Fibroblast of the aortic adventitia (primary cell): ENCODE measurements at regions not wholly inside any gene's neighbourhood (a gene's known extent, or its start where the extent isn't known, plus 50 kb on each side); places are given as distances from the start of the nearest gene placed in this dataset.

ENCODE experiments used
- DNase-seq: peaks from one replicate; pipeline ENCODE4 v3.0.0-alpha.2; 2010; ENCODE audit warnings: low read depth
- H3K4me3 ChIP-seq: 2 replicates; pipeline ENCODE4 v1.5.1; 2011; ENCODE audit warnings: low read depth, mild to moderate bottlenecking, control low read depth, low read length, moderate library complexity
- TF ChIP-seq, protein P1 (sequence below): IDR thresholded peaks from 2 replicates; pipeline ENCODE4 v1.5.1; 2011; ENCODE audit warnings: mild to moderate bottlenecking, low read length, control low read depth, inconsistent platforms; ENCODE audit not compliant: insufficient read depth

DNA sequence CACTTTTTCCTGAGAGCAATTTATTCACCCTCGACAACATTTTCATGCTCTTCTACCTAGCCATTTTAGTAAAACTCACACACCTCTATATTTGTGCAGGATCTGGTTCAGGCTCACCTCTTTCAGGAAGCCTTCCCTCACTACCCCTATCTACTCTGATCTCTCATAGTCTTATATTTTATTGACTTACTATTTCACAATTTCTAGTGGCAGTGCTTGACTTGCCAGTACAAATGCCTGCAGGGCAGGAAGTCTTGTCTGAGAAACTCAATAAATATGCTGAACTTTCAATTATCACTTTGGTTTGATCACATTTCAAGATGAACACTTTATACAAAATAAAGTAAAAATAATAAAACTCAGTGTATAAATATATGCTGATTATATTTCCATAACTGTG, 226.8 kb downstream of the CETN3 start:
- no peak for DNase-seq
- TF ChIP-seq, protein P1, sequence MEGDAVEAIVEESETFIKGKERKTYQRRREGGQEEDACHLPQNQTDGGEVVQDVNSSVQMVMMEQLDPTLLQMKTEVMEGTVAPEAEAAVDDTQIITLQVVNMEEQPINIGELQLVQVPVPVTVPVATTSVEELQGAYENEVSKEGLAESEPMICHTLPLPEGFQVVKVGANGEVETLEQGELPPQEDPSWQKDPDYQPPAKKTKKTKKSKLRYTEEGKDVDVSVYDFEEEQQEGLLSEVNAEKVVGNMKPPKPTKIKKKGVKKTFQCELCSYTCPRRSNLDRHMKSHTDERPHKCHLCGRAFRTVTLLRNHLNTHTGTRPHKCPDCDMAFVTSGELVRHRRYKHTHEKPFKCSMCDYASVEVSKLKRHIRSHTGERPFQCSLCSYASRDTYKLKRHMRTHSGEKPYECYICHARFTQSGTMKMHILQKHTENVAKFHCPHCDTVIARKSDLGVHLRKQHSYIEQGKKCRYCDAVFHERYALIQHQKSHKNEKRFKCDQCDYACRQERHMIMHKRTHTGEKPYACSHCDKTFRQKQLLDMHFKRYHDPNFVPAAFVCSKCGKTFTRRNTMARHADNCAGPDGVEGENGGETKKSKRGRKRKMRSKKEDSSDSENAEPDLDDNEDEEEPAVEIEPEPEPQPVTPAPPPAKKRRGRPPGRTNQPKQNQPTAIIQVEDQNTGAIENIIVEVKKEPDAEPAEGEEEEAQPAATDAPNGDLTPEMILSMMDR, result no peak
- H3K4me3 ChIP-seq, result no peak overlapping the region

DNA sequence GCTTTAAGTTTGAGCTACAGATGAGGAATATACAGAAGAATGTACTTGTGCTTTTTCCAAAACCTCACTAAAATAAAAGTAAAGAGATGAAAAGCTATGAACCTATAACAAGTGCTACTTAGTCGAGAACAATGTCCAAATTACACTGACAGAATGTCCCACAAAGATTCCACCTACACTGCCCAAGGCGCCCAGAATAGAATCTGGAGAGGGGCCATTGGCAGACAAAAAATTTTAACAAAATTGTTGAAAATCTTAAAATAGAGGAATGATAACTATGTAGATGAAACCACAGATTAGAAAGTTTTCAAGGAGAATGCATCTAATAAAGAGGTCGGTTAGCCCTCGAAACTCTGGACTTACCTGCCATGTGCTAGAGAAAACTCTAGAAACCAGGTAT, 235.3 kb downstream of the CETN3 start:
- no peak overlapping the region for H3K4me3 ChIP-seq
- peak; percentile 9 for DNase-seq
- TF ChIP-seq, protein P1, result no peak

DNA sequence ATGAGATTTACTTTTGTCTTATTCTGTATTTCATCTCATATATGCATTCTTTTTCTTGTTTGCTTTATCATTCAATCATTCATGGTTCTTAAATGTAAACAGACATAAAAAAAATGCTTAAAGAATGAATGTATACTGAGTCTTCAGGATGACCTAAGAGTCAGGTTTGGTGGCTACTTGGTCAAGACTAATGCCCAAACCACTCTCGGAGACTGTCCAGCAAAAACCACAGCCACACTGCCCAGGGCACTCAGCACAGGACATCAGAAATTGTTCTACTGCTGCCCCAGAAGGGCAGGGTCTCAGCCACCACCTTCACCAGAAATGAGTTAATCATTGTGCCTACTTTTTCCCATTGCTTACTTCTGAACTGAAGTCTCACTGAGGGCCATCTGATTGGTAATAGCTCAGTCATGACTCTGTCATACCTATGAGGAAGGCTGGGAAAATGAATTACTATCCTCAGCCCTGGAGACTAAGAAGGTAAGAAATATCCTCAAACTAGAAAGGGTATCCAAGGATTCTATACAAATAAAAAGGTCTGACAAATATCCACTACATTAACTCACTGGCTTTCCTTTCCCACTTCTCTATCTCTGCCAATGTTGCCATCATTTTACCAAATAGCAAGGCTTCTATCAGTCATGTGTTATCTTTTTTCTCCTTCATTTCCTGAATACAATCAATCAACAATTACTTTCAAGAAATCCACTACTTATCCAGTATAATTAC, 236.1 kb downstream of the CETN3 start:
- DNase-seq, result peak; percentile 26
- H3K4me3 ChIP-seq, result no peak overlapping the region
- TF ChIP-seq, protein P1, result no peak

DNA sequence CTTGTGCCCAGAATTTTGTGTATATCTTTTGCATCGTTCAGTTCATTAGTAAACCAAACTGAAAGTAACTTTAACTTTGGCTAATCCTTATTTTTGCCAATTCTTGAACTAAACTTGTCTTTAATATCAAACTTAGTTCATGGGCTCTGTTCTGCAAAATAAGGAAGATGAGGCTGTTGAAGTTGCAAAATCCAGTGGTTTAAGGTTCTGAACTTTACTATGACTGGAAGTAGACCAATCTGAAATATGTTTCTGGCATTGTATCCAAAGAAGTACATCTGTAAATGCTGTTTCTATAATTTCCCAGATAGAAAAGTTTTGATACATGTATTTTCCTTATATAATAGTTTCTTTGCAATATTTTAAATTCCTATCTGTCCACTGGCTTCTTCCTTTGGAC, 238.1 kb downstream of the CETN3 start:
- peak; percentile 29 for DNase-seq
- no peak overlapping the region for H3K4me3 ChIP-seq
- TF ChIP-seq, protein P1, result no peak

DNA sequence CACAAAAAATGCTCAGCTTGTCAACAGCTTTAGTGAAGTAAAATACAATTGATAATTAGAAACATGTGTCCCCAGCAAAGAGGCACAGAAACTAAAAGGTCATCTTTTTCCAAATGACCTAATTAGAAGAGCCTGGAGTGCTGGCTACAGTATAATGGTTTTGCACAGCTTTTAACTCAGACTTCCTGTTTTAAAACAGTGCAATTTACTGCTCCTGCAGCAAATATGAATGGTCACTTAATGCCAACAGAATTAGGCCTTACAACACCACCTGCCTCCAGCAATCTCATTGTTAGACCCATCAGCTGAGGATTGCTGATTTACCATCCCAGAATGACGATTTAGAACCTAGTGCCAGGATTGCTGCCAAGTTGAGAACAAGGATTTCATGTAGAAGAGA, 239.3 kb downstream of the CETN3 start:
- TF ChIP-seq, protein P1, result no peak
- peak; percentile 9 for DNase-seq
- H3K4me3 ChIP-seq, result no peak overlapping the region

DNA sequence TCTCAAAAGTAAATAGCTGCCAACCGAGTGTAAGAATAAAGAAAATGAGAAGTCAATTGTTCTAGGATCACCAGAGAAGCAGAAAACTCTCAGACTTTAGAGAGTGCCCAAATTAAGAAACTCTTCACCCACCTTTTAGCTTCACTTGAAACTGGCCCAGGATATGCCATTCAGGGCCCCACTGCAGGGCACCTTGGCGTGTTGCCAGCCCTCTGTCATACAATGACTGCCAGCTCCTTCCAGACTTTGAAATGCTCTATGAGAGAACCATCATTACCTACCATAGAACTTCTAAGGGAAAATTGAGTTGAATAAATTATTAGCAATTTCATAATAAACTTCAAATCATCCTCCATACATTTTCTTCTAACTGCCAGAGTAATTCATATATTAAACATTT, 240.5 kb downstream of the CETN3 start:
- H3K4me3 ChIP-seq, result no peak overlapping the region
- TF ChIP-seq, protein P1, result no peak
- DNase-seq, result no peak

DNA sequence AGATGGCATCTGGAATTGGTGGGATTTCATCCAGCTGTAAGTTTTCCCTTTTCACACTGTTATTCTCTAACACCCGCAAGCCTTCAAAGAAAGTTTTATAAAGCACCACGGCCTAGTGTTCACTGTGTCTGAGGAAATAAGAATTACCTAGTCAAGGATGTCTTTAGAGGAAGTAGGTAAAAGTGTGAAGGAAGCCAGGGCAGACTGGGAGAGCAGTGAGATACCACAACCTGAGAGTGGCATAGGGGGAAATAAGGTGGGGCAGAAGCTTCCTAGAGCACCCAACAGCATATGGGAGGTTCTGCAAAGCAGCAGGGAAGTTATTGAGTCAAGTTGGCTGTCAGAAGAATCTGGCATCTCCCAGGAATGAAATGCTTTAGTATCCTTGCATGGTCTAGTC, 241.2 kb downstream of the CETN3 start:
- no peak for DNase-seq
- TF ChIP-seq, protein P1, result no peak
- no peak overlapping the region for H3K4me3 ChIP-seq
